Keratinocyte (primary cell): ENCODE measurements at regions not wholly inside any gene's neighbourhood (a gene's known extent, or its start where the extent isn't known, plus 50 kb on each side); places are given as distances from the start of the nearest gene placed in this dataset.

Experiments used
- EZH2 ChIP-seq: IDR thresholded peaks from one replicate; pipeline ENCODE4 v1.6.1; 2012; ENCODE audit warnings: inconsistent platforms, mild to moderate bottlenecking, low read length, moderate library complexity
- TF ChIP-seq, protein P1 (sequence below), 3 experiments: IDR thresholded peaks in 1 of 3; conservative IDR thresholded peaks in 1 of 3; optimal IDR thresholded peaks in 1 of 3; 2 replicates in 2 of 3; 3 replicates in 1 of 3; pipeline versions ENCODE3 to v1.5.1; 2011; ENCODE audit warnings: low read length in 3 of 3, mild to moderate bottlenecking in 3 of 3, moderate library complexity in 2 of 3, control low read depth in 1 of 3, inconsistent platforms in 1 of 3; ENCODE audit not compliant: insufficient read depth in 2 of 3; ENCODE audit errors: extremely low read depth in 1 of 3

GRCh38 chr5:28493456-28493855 is 1455.1 kb upstream of the CDH9 start:
- TF ChIP-seq, protein P1, sequence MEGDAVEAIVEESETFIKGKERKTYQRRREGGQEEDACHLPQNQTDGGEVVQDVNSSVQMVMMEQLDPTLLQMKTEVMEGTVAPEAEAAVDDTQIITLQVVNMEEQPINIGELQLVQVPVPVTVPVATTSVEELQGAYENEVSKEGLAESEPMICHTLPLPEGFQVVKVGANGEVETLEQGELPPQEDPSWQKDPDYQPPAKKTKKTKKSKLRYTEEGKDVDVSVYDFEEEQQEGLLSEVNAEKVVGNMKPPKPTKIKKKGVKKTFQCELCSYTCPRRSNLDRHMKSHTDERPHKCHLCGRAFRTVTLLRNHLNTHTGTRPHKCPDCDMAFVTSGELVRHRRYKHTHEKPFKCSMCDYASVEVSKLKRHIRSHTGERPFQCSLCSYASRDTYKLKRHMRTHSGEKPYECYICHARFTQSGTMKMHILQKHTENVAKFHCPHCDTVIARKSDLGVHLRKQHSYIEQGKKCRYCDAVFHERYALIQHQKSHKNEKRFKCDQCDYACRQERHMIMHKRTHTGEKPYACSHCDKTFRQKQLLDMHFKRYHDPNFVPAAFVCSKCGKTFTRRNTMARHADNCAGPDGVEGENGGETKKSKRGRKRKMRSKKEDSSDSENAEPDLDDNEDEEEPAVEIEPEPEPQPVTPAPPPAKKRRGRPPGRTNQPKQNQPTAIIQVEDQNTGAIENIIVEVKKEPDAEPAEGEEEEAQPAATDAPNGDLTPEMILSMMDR (optimal IDR thresholded peaks at IDR 0.05 in 1 of 3, IDR thresholded peaks at IDR 0.05 in 1 of 3, conservative IDR thresholded peaks at IDR 0.05 in 1 of 3; ENCODE audit: extremely low read depth in 1 of 3, insufficient read depth in 2 of 3, low read length in 3 of 3): no peak
- TF ChIP-seq EZH2: no peak
